Keratinocyte (primary cell): ENCODE measurements at regions not wholly inside any gene's neighbourhood (a gene's known extent, or its start where the extent isn't known, plus 50 kb on each side); places are given as distances from the start of the nearest gene placed in this dataset.

Source experiments
- DNase-seq: peaks from one replicate; pipeline ENCODE4 v3.0.0-alpha.2; 2011; ENCODE audit warnings: low read depth, missing footprints, low spot score
- FAIRE-seq: peaks from 2 replicates; lab custom pipeline; 2011; peaks lifted over from hg19 to GRCh38; lab: Jason Lieb, UNC
- H2AFZ ChIP-seq: 2 replicates; pipeline ENCODE4 v1.6.0; 2012; ENCODE audit warnings: low read length, control low read depth, inconsistent platforms; ENCODE audit not compliant: control insufficient read depth
- H3K27ac ChIP-seq: 2 replicates; pipeline ENCODE4 v1.5.1; 2011; ENCODE audit warnings: low read length; ENCODE audit not compliant: control insufficient read depth, insufficient read depth
- H3K27me3 ChIP-seq: 3 replicates; pipeline ENCODE4 v1.6.0; 2011; ENCODE audit warnings: low read length; ENCODE audit not compliant: control insufficient read depth, insufficient read depth; ENCODE audit errors: extremely low read depth
- H3K36me3 ChIP-seq, 2 experiments: 2 replicates in 1 of 2; 3 replicates in 1 of 2; pipeline ENCODE4 v1.5.1; 2011; ENCODE audit warnings: low read length in 2 of 2, mild to moderate bottlenecking in 1 of 2; ENCODE audit not compliant: control insufficient read depth in 2 of 2, insufficient read depth in 2 of 2; ENCODE audit errors: extremely low read depth in 1 of 2
- H3K4me1 ChIP-seq: 3 replicates; pipeline ENCODE4 v1.5.1; 2011; ENCODE audit warnings: low read length; ENCODE audit not compliant: control insufficient read depth, insufficient read depth; ENCODE audit errors: extremely low read depth
- H3K4me2 ChIP-seq: 3 replicates; pipeline ENCODE4 v1.6.0; 2011; ENCODE audit warnings: low read depth, low read length; ENCODE audit not compliant: control insufficient read depth, insufficient read depth; ENCODE audit errors: extremely low read depth
- H3K4me3 ChIP-seq, 3 experiments: fragments of 200-600 bp in 1 of 3; sonication (generic) in 1 of 3; 2 replicates in 2 of 3; 3 replicates in 1 of 3; pipeline ENCODE4 v1.5.1; 2011 to 2016; ENCODE audit warnings: low read length in 3 of 3, mild to moderate bottlenecking in 3 of 3, control low read depth in 2 of 3, inconsistent platforms in 1 of 3, low read depth in 1 of 3, mixed read lengths in 1 of 3, mixed run types in 1 of 3, moderate library complexity in 1 of 3; ENCODE audit not compliant: control insufficient read depth in 2 of 3, insufficient read depth in 2 of 3; ENCODE audit errors: extremely low read depth in 1 of 3
- H3K79me2 ChIP-seq: 2 replicates; pipeline ENCODE4 v1.6.0; 2012; ENCODE audit warnings: low read length; ENCODE audit not compliant: control insufficient read depth, insufficient read depth
- H3K9ac ChIP-seq: 3 replicates; pipeline ENCODE4 v1.6.0; 2011; ENCODE audit warnings: low read length; ENCODE audit not compliant: control insufficient read depth, insufficient read depth; ENCODE audit errors: extremely low read depth
- H3K9me1 ChIP-seq: 3 replicates; pipeline ENCODE4 v1.6.0; 2011; ENCODE audit warnings: low read length; ENCODE audit not compliant: control insufficient read depth, insufficient read depth; ENCODE audit errors: extremely low read depth
- H3K9me3 ChIP-seq: 2 replicates; pipeline ENCODE4 v1.5.1; 2012; ENCODE audit warnings: low read depth, low read length; ENCODE audit not compliant: control insufficient read depth
- H4K20me1 ChIP-seq: 3 replicates; pipeline ENCODE4 v1.6.0; 2011; ENCODE audit warnings: low read length; ENCODE audit not compliant: control insufficient read depth, insufficient read depth; ENCODE audit errors: extremely low read depth
- EZH2 ChIP-seq: IDR thresholded peaks from one replicate; pipeline ENCODE4 v1.6.1; 2012; ENCODE audit warnings: inconsistent platforms, mild to moderate bottlenecking, low read length, moderate library complexity
- dilution Hi-C: fragments of 300-500 bp; cut with MboI; formaldehyde crosslinking; loops from one replicate; pipeline ENCODE4 v1.7.0; 2020; ENCODE audit warnings: low sequenced_read_pairs; ENCODE audit not compliant: extremely low pct_ligation_motif_present
- TF ChIP-seq, protein P1 (sequence below), 3 experiments: IDR thresholded peaks in 1 of 3; conservative IDR thresholded peaks in 1 of 3; optimal IDR thresholded peaks in 1 of 3; 2 replicates in 2 of 3; 3 replicates in 1 of 3; pipeline versions ENCODE3 to v1.5.1; 2011; ENCODE audit warnings: low read length in 3 of 3, mild to moderate bottlenecking in 3 of 3, moderate library complexity in 2 of 3, control low read depth in 1 of 3, inconsistent platforms in 1 of 3; ENCODE audit not compliant: insufficient read depth in 2 of 3; ENCODE audit errors: extremely low read depth in 1 of 3

DNA sequence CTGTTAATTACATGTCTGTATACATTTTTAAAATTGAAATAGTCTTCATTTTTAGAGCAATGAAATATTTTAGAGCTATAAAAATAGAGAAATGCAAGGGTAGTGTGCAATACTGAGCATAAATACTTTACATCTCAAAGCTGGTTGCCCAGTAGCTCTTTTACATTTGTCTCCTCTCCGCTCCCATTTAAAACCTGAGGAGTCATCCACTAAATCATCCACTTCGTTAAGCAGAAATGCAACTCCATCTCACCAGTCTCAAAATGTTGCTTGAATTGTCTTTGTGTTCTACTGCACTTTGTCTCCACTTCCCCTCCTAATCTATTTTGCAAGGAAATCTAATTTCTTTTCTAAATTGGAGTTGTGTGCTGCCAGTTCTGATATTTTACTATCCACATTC lies 563.6 kb downstream of the VGLL3 start:
- Histone ChIP-seq H4K20me1 (no peaks in the 10 kb centered on the region), H3K27ac (no peak overlapping the region), H3K79me2 (no peaks in the 10 kb centered on the region), H3K4me2 (no peak overlapping the region), H3K4me1 (no peaks in the 10 kb centered on the region), H3K9me1 (no peaks in the 10 kb centered on the region), H3K9me3 (no peaks in the 10 kb centered on the region), H2AFZ (no peak overlapping the region), H3K27me3 (no peaks in the 10 kb centered on the region), H3K9ac (no peak overlapping the region), H3K36me3 (no peaks in the 10 kb centered on the region), H3K4me3 (no peak overlapping the region)
- no peak for TF ChIP-seq EZH2
- TF ChIP-seq, protein P1, sequence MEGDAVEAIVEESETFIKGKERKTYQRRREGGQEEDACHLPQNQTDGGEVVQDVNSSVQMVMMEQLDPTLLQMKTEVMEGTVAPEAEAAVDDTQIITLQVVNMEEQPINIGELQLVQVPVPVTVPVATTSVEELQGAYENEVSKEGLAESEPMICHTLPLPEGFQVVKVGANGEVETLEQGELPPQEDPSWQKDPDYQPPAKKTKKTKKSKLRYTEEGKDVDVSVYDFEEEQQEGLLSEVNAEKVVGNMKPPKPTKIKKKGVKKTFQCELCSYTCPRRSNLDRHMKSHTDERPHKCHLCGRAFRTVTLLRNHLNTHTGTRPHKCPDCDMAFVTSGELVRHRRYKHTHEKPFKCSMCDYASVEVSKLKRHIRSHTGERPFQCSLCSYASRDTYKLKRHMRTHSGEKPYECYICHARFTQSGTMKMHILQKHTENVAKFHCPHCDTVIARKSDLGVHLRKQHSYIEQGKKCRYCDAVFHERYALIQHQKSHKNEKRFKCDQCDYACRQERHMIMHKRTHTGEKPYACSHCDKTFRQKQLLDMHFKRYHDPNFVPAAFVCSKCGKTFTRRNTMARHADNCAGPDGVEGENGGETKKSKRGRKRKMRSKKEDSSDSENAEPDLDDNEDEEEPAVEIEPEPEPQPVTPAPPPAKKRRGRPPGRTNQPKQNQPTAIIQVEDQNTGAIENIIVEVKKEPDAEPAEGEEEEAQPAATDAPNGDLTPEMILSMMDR (optimal IDR thresholded peaks at IDR 0.05 in 1 of 3, IDR thresholded peaks at IDR 0.05 in 1 of 3, conservative IDR thresholded peaks at IDR 0.05 in 1 of 3; ENCODE audit: extremely low read depth in 1 of 3, insufficient read depth in 2 of 3, low read length in 3 of 3) = no peak
- DNase-seq = no peak
- FAIRE-seq = no peak
- dilution Hi-C loops = no loop called here

DNA sequence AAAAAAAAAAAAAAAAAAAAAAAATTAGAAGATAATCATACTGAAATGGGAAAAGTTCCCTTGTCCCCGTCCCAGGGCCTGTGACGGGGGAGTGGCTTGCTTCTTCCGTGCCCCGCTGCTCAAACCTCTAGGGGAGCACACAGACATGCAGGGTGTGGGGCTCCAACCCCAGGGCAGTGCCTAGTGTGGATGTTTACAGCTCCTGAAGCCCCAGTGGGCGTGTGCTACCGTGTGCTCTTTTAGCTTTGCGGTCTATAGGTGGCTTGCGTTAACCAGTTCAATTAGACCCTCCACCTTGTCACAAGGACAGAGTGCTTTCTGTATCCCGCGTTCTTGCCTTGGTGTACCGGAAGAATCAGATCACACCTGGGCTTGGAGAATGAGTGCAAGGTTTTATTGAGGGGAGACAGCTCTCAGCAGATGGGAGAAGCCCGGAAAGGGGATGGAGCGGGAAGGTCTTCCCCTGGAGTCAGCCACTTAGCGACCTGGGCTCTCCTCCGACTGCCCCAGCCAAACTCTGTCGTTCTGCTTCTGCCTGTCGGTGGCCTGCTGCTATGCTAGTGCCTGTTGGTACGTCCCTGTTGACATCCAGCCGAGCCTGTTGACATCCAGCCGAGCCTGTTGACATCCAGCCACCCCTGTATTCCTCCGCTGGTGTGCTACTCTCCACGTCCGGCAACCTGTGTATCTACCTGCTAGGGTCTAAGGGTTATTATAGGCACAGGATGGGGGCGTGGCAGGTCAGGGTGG lies 569.8 kb downstream of the VGLL3 start:
- Histone ChIP-seq H3K4me3 (no peak overlapping the region), H4K20me1 (no peaks in the 10 kb centered on the region), H3K36me3 (no peaks in the 10 kb centered on the region), H3K4me1 (no peaks in the 10 kb centered on the region), H3K9me1 (no peaks in the 10 kb centered on the region), H3K4me2 (no peak overlapping the region), H3K79me2 (no peaks in the 10 kb centered on the region), H3K27me3 (no peaks in the 10 kb centered on the region), H3K27ac (no peak overlapping the region), H3K9me3 (peaks cover 2% of the 10 kb centered on the region), H3K9ac (no peak overlapping the region), H2AFZ (no peak overlapping the region)
- FAIRE-seq (no peak), DNase-seq (no peak)
- no peak for TF ChIP-seq EZH2
- TF ChIP-seq, protein P1 (optimal IDR thresholded peaks at IDR 0.05 in 1 of 3, IDR thresholded peaks at IDR 0.05 in 1 of 3, conservative IDR thresholded peaks at IDR 0.05 in 1 of 3; ENCODE audit: extremely low read depth in 1 of 3, insufficient read depth in 2 of 3, low read length in 3 of 3) = no peak
- dilution Hi-C loops = no loop called here
